Suprapubic skin (tissue), 3 donors: ENCODE measurements at regions not wholly inside any gene's neighbourhood (a gene's known extent, or its start where the extent isn't known, plus 50 kb on each side); places are given as distances from the start of the nearest gene placed in this dataset.

Experiments
- CTCF ChIP-seq, 2 donors: fragments of 200-600 bp in 1 of 2; fragments of 450-650 bp in 1 of 2; sonication (generic) in 1 of 2; IDR thresholded peaks; one replicate each; pipeline ENCODE4 v1.5.1; 2016 to 2019; ENCODE audit warnings: antibody characterized with exemption in 2 of 2, mild to moderate bottlenecking in 1 of 2, moderate library complexity in 1 of 2
- EP300 ChIP-seq: sonication (generic); formaldehyde crosslinking; IDR thresholded peaks from one replicate; pipeline ENCODE4 v1.6.1; 2017; ENCODE audit warnings: antibody characterized with exemption

GRCh38 chr20:60729135-60729900, 522.7 kb upstream of the CDH4 start:
- TF ChIP-seq CTCF (IDR thresholded peaks at IDR 0.05) (no peak), EP300 (no peak)
